ENCODE measurements at regions not wholly inside any gene's neighbourhood (a gene's known extent, or its start where the extent isn't known, plus 50 kb on each side); places are given as distances from the start of the nearest gene placed in this dataset.

- TF ChIP-seq USF1 (IDR thresholded peaks at IDR 0.05) = no peak
- TF ChIP-seq YY1 (IDR thresholded peaks at IDR 0.05; ENCODE audit: low read depth) = no peak
- no peak for TF ChIP-seq CEBPB (IDR thresholded peaks at IDR 0.05)
- no peak for TF ChIP-seq EGR1 (IDR thresholded peaks at IDR 0.05)
- TF ChIP-seq TCF12 (IDR thresholded peaks at IDR 0.05; ENCODE audit: low read depth) = no peak
- no peak for TF ChIP-seq ZBTB7A (IDR thresholded peaks at IDR 0.05; ENCODE audit: low read depth)
- no peak for TF ChIP-seq NFIC (IDR thresholded peaks at IDR 0.05)
- TF ChIP-seq CREB1 (IDR thresholded peaks at IDR 0.05; ENCODE audit: low read depth) = no peak
- TF ChIP-seq RAD21 (IDR thresholded peaks at IDR 0.05; ENCODE audit: low read depth) = no peak
- no peak for TF ChIP-seq TAF1 (IDR thresholded peaks at IDR 0.05; ENCODE audit: low read depth)
- no peak for TF ChIP-seq MAX (IDR thresholded peaks at IDR 0.05)
- TF ChIP-seq TEAD4 (IDR thresholded peaks at IDR 0.05) = no peak
- TF ChIP-seq FOXM1 (IDR thresholded peaks at IDR 0.05; ENCODE audit: borderline replicate concordance, low read depth) = no peak
- TF ChIP-seq EP300 (IDR thresholded peaks at IDR 0.05; ENCODE audit: borderline replicate concordance) = no peak
Measured at GRCh38 chr10:10816447-10816846, 201.2 kb upstream of the CELF2 start.

DNA sequence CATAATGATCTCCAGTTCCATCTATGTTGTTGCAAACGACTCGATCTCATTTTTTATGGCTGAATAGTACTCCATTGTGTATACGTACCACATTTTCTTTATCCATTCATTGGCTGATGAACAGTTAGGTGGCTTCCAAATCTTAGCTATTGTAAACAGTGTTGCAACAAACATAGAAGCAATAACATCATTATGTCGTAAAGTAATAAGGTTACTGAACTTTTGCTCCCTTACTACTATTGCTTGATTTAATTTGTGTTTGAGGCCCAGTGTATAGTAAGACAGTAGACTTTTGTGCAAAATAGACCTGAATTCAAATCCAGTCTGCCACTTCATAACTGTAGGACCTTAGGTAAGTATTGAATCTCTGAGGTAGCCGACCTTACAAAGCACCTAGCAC, 200.1 kb upstream of the CELF2 start:
- TF ChIP-seq EGR1 (IDR thresholded peaks at IDR 0.05) (no peak), MAX (IDR thresholded peaks at IDR 0.05) (no peak), EP300 (IDR thresholded peaks at IDR 0.05; ENCODE audit: borderline replicate concordance) (no peak), CEBPB (IDR thresholded peaks at IDR 0.05) (no peak), CREB1 (IDR thresholded peaks at IDR 0.05; ENCODE audit: low read depth) (no peak)

- no peak for TF ChIP-seq TAF1 (IDR thresholded peaks at IDR 0.05; ENCODE audit: low read depth)
- TF ChIP-seq CREB1 (IDR thresholded peaks at IDR 0.05; ENCODE audit: low read depth) = no peak
- no peak for TF ChIP-seq EGR1 (IDR thresholded peaks at IDR 0.05)
- TF ChIP-seq CEBPB (IDR thresholded peaks at IDR 0.05) = no peak
- no peak for TF ChIP-seq RAD21 (IDR thresholded peaks at IDR 0.05; ENCODE audit: low read depth)
- TF ChIP-seq TCF12 (IDR thresholded peaks at IDR 0.05; ENCODE audit: low read depth) = no peak
- no peak for TF ChIP-seq EP300 (IDR thresholded peaks at IDR 0.05; ENCODE audit: borderline replicate concordance)
- TF ChIP-seq NFIC (IDR thresholded peaks at IDR 0.05) = no peak
- TF ChIP-seq USF1 (IDR thresholded peaks at IDR 0.05) = no peak
- no peak for TF ChIP-seq YY1 (IDR thresholded peaks at IDR 0.05; ENCODE audit: low read depth)
- TF ChIP-seq ZBTB7A (IDR thresholded peaks at IDR 0.05; ENCODE audit: low read depth) = no peak
- no peak for TF ChIP-seq TEAD4 (IDR thresholded peaks at IDR 0.05)
- TF ChIP-seq, protein P1, sequence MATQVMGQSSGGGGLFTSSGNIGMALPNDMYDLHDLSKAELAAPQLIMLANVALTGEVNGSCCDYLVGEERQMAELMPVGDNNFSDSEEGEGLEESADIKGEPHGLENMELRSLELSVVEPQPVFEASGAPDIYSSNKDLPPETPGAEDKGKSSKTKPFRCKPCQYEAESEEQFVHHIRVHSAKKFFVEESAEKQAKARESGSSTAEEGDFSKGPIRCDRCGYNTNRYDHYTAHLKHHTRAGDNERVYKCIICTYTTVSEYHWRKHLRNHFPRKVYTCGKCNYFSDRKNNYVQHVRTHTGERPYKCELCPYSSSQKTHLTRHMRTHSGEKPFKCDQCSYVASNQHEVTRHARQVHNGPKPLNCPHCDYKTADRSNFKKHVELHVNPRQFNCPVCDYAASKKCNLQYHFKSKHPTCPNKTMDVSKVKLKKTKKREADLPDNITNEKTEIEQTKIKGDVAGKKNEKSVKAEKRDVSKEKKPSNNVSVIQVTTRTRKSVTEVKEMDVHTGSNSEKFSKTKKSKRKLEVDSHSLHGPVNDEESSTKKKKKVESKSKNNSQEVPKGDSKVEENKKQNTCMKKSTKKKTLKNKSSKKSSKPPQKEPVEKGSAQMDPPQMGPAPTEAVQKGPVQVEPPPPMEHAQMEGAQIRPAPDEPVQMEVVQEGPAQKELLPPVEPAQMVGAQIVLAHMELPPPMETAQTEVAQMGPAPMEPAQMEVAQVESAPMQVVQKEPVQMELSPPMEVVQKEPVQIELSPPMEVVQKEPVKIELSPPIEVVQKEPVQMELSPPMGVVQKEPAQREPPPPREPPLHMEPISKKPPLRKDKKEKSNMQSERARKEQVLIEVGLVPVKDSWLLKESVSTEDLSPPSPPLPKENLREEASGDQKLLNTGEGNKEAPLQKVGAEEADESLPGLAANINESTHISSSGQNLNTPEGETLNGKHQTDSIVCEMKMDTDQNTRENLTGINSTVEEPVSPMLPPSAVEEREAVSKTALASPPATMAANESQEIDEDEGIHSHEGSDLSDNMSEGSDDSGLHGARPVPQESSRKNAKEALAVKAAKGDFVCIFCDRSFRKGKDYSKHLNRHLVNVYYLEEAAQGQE (IDR thresholded peaks at IDR 0.05; ENCODE audit: low read depth) = no peak
Measured at GRCh38 chr10:10818082-10818481, 199.6 kb upstream of the CELF2 start.

DNA sequence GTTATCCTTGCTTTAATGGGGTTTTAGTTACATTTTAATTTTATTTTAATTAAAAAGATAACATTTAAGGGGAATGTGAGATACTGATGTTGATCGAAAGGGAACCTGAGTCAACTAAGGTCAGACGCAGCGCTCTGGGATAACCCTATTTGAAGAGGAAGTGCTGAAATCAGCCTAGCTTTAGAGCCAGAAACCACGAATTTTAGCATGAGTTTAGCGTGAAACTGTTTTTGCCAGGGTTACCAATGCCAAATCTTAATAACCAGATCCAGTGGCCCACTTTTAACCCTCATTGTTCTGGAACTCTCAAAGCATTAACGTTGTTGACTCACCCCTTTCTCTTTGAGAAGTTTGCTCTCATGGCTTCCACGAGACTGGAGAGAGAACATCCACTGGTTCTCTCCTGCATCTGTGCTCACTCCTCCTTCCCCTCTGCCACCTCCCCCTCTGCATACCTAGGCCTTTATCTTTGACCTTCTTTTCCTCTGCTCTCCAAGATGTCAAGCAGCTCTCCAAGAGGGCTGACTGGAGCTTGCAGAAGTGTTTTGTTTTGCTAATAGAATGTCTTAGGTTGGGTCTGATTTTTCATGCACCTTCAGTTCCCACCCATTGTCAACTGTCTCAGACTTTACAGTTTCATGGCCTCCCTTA, 198.3 kb upstream of the CELF2 start:
- TF ChIP-seq, protein P1 (IDR thresholded peaks at IDR 0.05; ENCODE audit: low read depth) = no peak
- TF ChIP-seq TAF1 (IDR thresholded peaks at IDR 0.05; ENCODE audit: low read depth) = no peak

GRCh38 chr10:10821926-10822325, 195.7 kb upstream of the CELF2 start:
- no peak for TF ChIP-seq YY1 (IDR thresholded peaks at IDR 0.05; ENCODE audit: low read depth)
- no peak for TF ChIP-seq EGR1 (IDR thresholded peaks at IDR 0.05)
- no peak for TF ChIP-seq USF1 (IDR thresholded peaks at IDR 0.05)
- no peak for TF ChIP-seq TAF1 (IDR thresholded peaks at IDR 0.05; ENCODE audit: low read depth)
- TF ChIP-seq NFIC (IDR thresholded peaks at IDR 0.05) = no peak
- TF ChIP-seq, protein P1 (IDR thresholded peaks at IDR 0.05; ENCODE audit: low read depth) = no peak
